Right hindlimb (tissue), 1 donor: ENCODE measurements at regions not wholly inside any gene's neighbourhood (a gene's known extent, or its start where the extent isn't known, plus 50 kb on each side); places are given as distances from the start of the nearest gene placed in this dataset.

Experiments used
- DNase-seq: peaks from one replicate; pipeline ENCODE4 v3.0.0-alpha.2; 2018

GRCh38 chr12:39043424-39043822 lies 138.0 kb upstream of the CPNE8 start:
- no peak for DNase-seq

GRCh38 chr12:39040275-39040674 lies 134.9 kb upstream of the CPNE8 start:
- DNase-seq: no peak

GRCh38 chr12:39037115-39037514 lies 131.7 kb upstream of the CPNE8 start:
- DNase-seq: no peak

- no peak for DNase-seq
Observed at GRCh38 chr12:39036105-39036504, 130.7 kb upstream of the CPNE8 start.

- DNase-seq: no peak
Observed at GRCh38 chr12:39033782-39034181, 128.4 kb upstream of the CPNE8 start.

- DNase-seq: no peak
Observed at GRCh38 chr12:39032448-39032847, 127.1 kb upstream of the CPNE8 start.

- no peak for DNase-seq
Observed at GRCh38 chr12:39032034-39032433, 126.6 kb upstream of the CPNE8 start.

GRCh38 chr12:39028382-39028781 lies 123.0 kb upstream of the CPNE8 start:
- DNase-seq: no peak

GRCh38 chr12:39012870-39013269 lies 107.5 kb upstream of the CPNE8 start:
- no peak for DNase-seq

- no peak for DNase-seq
Observed at GRCh38 chr12:39011166-39011565, 105.8 kb upstream of the CPNE8 start.

GRCh38 chr12:39010406-39010805 lies 105.0 kb upstream of the CPNE8 start:
- DNase-seq: no peak

- DNase-seq: no peak
Observed at GRCh38 chr12:39007619-39008018, 102.2 kb upstream of the CPNE8 start.

GRCh38 chr12:39006286-39006685 lies 100.9 kb upstream of the CPNE8 start:
- no peak for DNase-seq

- no peak for DNase-seq
Observed at GRCh38 chr12:39005671-39006070, 100.3 kb upstream of the CPNE8 start.

GRCh38 chr12:39003541-39004155 lies 98.3 kb upstream of the CPNE8 start:
- no peak for DNase-seq

- DNase-seq: no peak
Observed at GRCh38 chr12:39000370-39000769, 95.0 kb upstream of the CPNE8 start.

GRCh38 chr12:38998887-38999482 lies 93.6 kb upstream of the CPNE8 start:
- no peak for DNase-seq

- DNase-seq: no peak
Observed at GRCh38 chr12:38995249-38995648, 89.9 kb upstream of the CPNE8 start.

GRCh38 chr12:38985961-38986360 lies 80.6 kb upstream of the CPNE8 start:
- no peak for DNase-seq

- DNase-seq: no peak
Observed at GRCh38 chr12:38984388-38984787, 79.0 kb upstream of the CPNE8 start.

- no peak for DNase-seq
Observed at GRCh38 chr12:38983117-38983571, 77.8 kb upstream of the CPNE8 start.

- DNase-seq: no peak
Observed at GRCh38 chr12:38977132-38977531, 71.7 kb upstream of the CPNE8 start.

- DNase-seq: no peak
Observed at GRCh38 chr12:38969706-38970105, 64.3 kb upstream of the CPNE8 start.

- no peak for DNase-seq
Observed at GRCh38 chr12:38961683-38962082, 56.3 kb upstream of the CPNE8 start.

- no peak for DNase-seq
Observed at GRCh38 chr12:38961012-38961411, 55.6 kb upstream of the CPNE8 start.
